NCI-H187 (cell line): ENCODE measurements at regions not wholly inside any gene's neighbourhood (a gene's known extent, or its start where the extent isn't known, plus 50 kb on each side); places are given as distances from the start of the nearest gene placed in this dataset.
"Not testable (repeated sequence)": the region's sequence is repeated elsewhere in the genome, so short reads cannot be mapped to it uniquely, and the experiment has no call there.

Source experiments
- DNase-seq, 2 experiments: peaks; one replicate each; lab custom pipeline; 2025; lab: John Stamatoyannopoulos, UW

- no peak for DNase-seq
Observed at GRCh38 chr14:105888784-105889665, 362.6 kb downstream of the TMEM121 start.

GRCh38 chr14:105889666-105890473 is 363.5 kb downstream of the TMEM121 start:
- DNase-seq = no peak

- DNase-seq = no peak
Observed at GRCh38 chr14:105890474-105891220, 364.3 kb downstream of the TMEM121 start.

- no peak for DNase-seq
Observed at GRCh38 chr14:105891221-105891602, 364.8 kb downstream of the TMEM121 start.

- DNase-seq = no peak
Observed at GRCh38 chr14:105891631-105892452, 365.5 kb downstream of the TMEM121 start.

GRCh38 chr14:105892453-105893441 is 366.4 kb downstream of the TMEM121 start:
- not testable (repeated sequence) for DNase-seq

- DNase-seq = not testable (repeated sequence)
Observed at GRCh38 chr14:105893686-105894085, 367.3 kb downstream of the TMEM121 start.

- no peak for DNase-seq
Observed at GRCh38 chr14:105894125-105894977, 368.0 kb downstream of the TMEM121 start.

GRCh38 chr14:105894978-105895881 is 368.8 kb downstream of the TMEM121 start:
- no peak for DNase-seq

GRCh38 chr14:105896206-105896605 is 369.8 kb downstream of the TMEM121 start:
- not testable (repeated sequence) for DNase-seq

GRCh38 chr14:105896961-105897724 is 370.8 kb downstream of the TMEM121 start:
- not testable (repeated sequence) for DNase-seq

- no peak for DNase-seq
Observed at GRCh38 chr14:105897725-105898113, 371.3 kb downstream of the TMEM121 start.

- no peak for DNase-seq
Observed at GRCh38 chr14:105898482-105899010, 372.2 kb downstream of the TMEM121 start.

GRCh38 chr14:105899071-105899641 is 372.8 kb downstream of the TMEM121 start:
- no peak for DNase-seq

GRCh38 chr14:105899657-105900397 is 373.4 kb downstream of the TMEM121 start:
- DNase-seq = no peak
